Choroid plexus epithelial cell (primary cell): ENCODE measurements at regions not wholly inside any gene's neighbourhood (a gene's known extent, or its start where the extent isn't known, plus 50 kb on each side); places are given as distances from the start of the nearest gene placed in this dataset.
A peak's percentile ranks its signal among the peaks of the same experiment; 100 is the strongest.

Experiments
- DNase-seq: peaks from one replicate; pipeline ENCODE4 v3.0.0-alpha.2; 2010; ENCODE audit warnings: low read depth
- H3K4me3 ChIP-seq: 2 replicates; pipeline ENCODE4 v1.5.1; 2011; ENCODE audit warnings: low read depth, mild to moderate bottlenecking, control low read depth, low read length, moderate library complexity
- TF ChIP-seq, protein P1 (sequence below): conservative IDR thresholded peaks from 2 replicates; pipeline ENCODE4 v1.5.1; 2011; ENCODE audit warnings: low read depth, mild to moderate bottlenecking, control low read depth, inconsistent platforms, low read length, moderate library complexity

DNA sequence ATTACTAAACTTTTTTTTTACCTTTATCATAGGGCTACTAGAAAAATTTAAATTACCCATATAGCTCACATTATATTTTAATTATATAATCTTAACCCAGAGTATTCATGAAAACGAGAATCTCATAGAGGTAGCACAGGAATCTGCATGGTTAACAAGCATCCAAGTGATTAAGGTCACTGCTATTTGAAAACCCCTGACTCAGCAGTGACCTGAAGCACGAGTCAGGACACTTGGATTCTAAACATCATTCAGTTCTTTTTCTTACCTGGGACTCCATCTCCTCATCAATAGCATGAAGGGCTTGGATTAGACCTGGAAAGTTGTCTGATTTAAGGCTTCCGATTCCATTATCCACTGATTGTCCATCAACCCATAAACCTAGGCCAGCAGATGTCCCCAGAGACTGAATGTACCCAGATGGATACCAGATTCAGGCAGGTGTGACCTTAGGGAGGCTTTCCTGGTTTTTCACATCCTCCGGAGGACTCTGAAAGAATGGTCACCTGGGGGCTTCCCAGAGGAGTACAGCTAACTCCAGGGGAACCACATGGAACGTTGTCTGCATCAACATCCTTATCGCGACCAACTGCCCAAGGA lies 174.3 kb downstream of the SETD4 start:
- H3K4me3 ChIP-seq: no peak overlapping the region
- no peak for DNase-seq
- TF ChIP-seq, protein P1, sequence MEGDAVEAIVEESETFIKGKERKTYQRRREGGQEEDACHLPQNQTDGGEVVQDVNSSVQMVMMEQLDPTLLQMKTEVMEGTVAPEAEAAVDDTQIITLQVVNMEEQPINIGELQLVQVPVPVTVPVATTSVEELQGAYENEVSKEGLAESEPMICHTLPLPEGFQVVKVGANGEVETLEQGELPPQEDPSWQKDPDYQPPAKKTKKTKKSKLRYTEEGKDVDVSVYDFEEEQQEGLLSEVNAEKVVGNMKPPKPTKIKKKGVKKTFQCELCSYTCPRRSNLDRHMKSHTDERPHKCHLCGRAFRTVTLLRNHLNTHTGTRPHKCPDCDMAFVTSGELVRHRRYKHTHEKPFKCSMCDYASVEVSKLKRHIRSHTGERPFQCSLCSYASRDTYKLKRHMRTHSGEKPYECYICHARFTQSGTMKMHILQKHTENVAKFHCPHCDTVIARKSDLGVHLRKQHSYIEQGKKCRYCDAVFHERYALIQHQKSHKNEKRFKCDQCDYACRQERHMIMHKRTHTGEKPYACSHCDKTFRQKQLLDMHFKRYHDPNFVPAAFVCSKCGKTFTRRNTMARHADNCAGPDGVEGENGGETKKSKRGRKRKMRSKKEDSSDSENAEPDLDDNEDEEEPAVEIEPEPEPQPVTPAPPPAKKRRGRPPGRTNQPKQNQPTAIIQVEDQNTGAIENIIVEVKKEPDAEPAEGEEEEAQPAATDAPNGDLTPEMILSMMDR: no peak

DNA sequence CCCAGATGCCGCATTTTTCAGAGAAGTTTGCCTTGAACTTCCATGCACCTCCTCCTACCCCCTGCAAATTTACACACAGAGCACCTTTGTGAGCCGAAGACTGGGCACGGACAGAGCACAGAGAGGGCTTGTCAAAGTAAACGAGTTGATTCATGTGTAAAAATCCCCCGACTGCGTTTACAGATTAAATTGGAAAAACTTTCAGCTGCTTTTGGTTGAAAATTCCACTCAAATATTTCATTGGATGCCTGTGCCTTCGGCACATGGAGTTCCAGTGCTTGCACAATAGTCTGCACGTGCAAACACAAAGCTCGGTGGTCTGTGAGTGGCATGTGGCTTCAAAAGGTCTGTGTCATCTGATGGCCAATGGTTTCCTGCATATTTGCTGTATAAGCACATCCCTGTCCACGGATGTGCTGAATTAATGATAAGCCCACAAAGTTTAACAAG lies 177.5 kb downstream of the SETD4 start:
- TF ChIP-seq, protein P1: no peak
- no peak overlapping the region for H3K4me3 ChIP-seq
- peak; percentile 24 for DNase-seq

DNA sequence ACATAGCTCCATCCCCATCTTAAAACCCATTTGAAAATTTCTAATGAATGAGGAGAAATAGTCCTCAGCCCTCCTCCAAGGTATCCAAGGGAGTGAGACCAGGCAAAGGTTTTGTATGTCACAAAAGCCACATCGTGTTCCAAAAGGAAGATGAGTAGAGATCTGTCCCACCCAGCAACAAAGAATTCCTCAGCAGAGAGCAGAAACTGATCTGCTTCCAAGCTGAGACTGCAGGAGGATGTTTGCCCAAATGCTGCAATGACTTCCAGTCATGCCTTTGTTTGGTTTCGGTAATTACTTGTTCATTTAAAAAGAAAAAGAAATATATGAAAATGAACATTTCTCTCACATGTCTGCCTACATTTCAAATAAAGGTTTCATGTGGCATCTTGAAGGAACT lies 186.9 kb downstream of the SETD4 start:
- no peak for DNase-seq
- TF ChIP-seq, protein P1: no peak
- no peak overlapping the region for H3K4me3 ChIP-seq

DNA sequence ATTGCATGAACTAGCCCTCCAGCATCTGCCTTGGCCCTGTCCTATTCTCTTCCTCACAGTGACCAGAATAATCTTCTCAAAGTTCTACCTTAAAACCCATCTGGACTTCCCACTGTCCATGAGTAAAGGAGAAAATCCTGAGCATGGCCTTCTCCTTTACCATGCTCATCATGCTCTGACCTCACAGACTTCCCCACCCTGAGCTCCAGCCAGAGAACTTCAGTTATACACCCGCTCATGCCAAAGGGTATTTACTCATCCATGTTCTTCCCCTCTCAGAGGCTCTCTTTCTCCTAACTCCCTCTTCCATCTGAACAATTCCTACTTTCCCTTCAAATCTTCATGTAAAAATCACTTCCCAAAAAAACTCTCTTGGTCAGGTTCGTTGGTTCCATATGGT lies 188.4 kb downstream of the SETD4 start:
- TF ChIP-seq, protein P1: no peak
- no peak for DNase-seq
- no peak overlapping the region for H3K4me3 ChIP-seq

DNA sequence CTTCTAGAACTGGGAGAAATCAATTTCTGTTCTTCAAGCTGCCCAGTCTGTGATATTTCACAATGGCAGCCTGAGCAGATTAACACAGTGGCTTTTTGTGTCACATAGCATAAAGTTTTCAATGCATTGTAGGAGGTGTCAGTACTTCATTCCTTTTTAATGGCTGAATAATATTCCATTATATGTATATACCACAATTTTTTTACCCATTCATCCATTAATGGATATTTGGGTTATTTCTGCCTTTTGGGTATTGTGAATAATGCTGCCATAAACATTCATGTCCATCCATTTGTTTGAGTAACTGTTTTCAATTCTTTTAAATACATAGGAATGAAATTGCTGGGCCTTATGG lies 191.5 kb downstream of the SETD4 start:
- TF ChIP-seq, protein P1: no peak

DNA sequence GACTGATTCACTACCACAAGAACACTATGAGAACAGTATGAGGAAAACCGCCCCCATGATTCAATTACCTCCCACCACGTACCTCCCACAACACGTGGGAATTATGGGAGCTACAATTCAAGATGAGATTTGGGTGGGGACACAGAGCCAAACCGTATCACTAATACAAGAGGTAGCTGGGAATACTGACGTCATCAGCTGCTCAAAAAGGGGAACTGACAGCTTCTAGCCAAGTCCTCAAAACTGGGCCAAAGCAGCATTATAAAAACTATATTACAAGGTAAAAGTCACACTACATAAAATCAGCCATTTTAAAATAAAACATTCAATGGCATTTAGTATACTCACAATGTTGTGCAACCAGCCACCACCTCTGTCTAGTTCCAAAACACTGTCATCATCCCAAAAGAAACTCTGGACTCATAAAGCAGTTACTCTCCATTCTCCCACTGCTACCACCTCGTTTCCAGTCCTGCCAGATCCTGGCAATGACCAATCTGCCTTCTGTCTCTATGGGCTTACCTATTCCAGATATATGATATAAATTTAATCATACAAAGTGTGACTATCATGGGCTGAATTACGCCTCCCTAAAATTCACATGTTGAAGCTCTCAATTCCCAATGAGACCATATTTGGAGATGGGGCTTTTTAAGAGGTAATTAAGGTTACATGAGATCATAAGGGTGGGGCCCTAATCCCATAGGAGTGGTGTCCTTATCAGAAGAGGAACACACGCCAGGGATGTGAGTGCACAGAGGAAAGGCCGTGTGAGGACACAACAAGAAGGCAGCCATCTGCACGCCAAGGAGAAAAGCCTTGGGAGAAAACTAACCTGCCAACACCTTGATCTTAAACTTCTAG lies 192.1 kb downstream of the SETD4 start:
- TF ChIP-seq, protein P1: no peak
- H3K4me3 ChIP-seq: no peak overlapping the region
- DNase-seq: no peak

More for the DNA sequence above, 191.5 kb downstream of the SETD4 start:
- no peak overlapping the region for H3K4me3 ChIP-seq
- no peak for DNase-seq
